Muscle of leg (tissue), 3 donors: ENCODE measurements at regions not wholly inside any gene's neighbourhood (a gene's known extent, or its start where the extent isn't known, plus 50 kb on each side); places are given as distances from the start of the nearest gene placed in this dataset.
A peak's percentile ranks its signal among the peaks of the same experiment; 100 is the strongest.

Experiments
- DNase-seq: peaks from one replicate; pipeline ENCODE4 v3.0.0; 2013
- H3K27ac ChIP-seq: one replicate; pipeline ENCODE4 v1.5.1; 2013; ENCODE audit warnings: mild to moderate bottlenecking, low read length, control low read depth
- H3K27me3 ChIP-seq: one replicate; pipeline ENCODE4 v1.6.1; 2013; ENCODE audit warnings: low read length; ENCODE audit not compliant: control insufficient read depth, insufficient read depth
- H3K36me3 ChIP-seq: one replicate; pipeline ENCODE4 v1.6.1; 2013; ENCODE audit warnings: low read length; ENCODE audit not compliant: control insufficient read depth, insufficient read depth
- H3K4me1 ChIP-seq: one replicate; pipeline ENCODE4 v1.6.1; 2013; ENCODE audit warnings: low read length; ENCODE audit not compliant: control insufficient read depth, insufficient read depth
- H3K4me3 ChIP-seq: one replicate; pipeline ENCODE4 v1.5.1; 2013; ENCODE audit warnings: low read length, control low read depth
- H3K9me3 ChIP-seq: replicated peaks from 2 replicates; pipeline ENCODE4 v1.6.1; 2013; ENCODE audit warnings: low read depth, low read length; ENCODE audit not compliant: control insufficient read depth
- WGBS: methylation state at CpG from one replicate; pipeline ENCODE4 v1.1.5; 2013; ENCODE audit warnings: missing lambda C conversion rate; ENCODE audit not compliant: insufficient coverage; 5-methylcytosine and 5-hydroxymethylcytosine counted together

DNA sequence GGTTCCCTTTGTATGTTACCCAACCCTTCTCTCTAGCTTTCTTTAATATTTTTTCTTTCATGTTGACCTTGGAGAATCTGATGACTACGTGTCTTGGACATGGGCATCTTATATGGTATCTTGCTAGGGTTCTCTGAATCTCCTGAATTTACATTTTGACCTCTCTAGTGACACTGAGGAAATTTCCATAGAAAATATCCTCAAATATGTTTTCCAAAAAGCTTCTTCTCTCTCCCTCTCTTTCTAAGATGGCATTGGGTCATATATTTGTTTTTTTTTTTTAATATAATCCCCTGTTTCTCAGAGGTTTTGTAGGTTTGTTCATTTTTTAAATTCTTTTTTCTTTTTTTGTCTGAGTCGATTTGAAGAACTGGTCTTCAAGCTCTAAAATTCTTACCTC lies 184.0 kb upstream of the TMC3 start:
- no peak for DNase-seq
- peaks cover 6% of the 10 kb centered on the region for H3K9me3 ChIP-seq
- WGBS: no CpG with 5 or more reads among the region's 2 CpGs
- H3K4me3 ChIP-seq: no peak overlapping the region
- no peaks in the 10 kb centered on the region for H3K36me3 ChIP-seq
- H3K4me1 ChIP-seq: no peaks in the 10 kb centered on the region
- no peak overlapping the region for H3K27ac ChIP-seq
- peaks cover 2% of the 10 kb centered on the region for H3K27me3 ChIP-seq

DNA sequence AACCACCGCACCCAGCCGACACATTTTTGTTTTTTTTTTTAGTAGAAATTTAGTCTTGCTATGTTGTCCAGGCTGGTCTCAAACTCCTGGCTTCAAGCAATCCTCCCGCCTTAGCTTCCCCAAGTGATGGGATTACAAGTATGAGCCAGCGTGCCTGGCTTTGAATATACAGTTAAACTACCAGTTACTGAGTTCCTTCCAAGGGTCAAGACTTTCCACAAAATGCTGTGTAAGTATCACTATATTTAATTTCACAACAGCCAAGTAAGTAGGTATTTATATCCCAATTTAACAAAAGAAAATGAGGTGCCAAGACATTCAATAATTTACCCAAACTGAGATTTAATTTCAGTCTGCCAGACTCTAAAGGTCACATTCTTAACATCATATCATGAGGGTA lies 181.3 kb upstream of the TMC3 start:
- peaks cover 2% of the 10 kb centered on the region for H3K27me3 ChIP-seq
- no peak overlapping the region for H3K27ac ChIP-seq
- no peak for DNase-seq
- H3K4me1 ChIP-seq: no peaks in the 10 kb centered on the region
- no peaks in the 10 kb centered on the region for H3K36me3 ChIP-seq
- H3K9me3 ChIP-seq: peaks cover 6% of the 10 kb centered on the region
- H3K4me3 ChIP-seq: no peak overlapping the region
- no CpG with 5 or more reads among the region's 4 CpGs for WGBS

DNA sequence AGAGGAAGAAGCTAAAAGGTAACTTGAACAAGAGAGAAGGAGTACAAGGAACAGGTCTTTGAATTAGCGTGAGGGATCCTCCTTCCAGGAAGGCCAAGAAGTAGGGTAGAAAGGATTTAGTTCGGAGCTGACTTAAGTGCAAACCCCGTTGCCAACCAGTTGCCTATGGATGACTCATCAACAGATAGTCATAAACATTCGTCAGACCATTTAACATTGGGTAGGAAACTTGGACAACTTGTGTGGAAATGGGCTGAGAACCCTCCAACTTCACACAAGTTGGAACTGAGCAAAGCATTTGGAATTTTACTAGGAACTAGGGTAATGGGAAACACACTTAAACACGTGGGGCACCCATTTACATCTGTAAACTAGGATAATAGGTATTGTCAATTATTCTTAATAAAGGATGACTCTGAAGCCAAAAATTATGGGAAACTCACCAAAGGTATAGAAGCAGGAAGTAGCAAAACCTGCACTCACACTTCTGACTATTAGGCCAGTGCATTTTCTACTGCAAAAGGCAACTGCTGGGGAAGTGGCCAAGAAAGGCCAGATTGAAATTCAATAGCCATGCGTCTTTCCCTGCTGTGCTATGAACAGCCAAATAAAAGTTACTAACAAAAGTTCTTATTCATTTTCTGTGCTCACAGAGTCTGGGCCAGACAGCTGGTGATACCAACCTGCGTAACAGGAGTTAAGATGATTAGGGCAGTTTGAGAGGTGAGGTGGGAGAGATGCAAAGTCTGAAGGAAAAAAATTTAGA lies 174.5 kb upstream of the TMC3 start:
- 67% methylated on average over 1 of the region's 7 CpGs for WGBS
- Histone ChIP-seq H3K27ac (peak overlapping the region; percentile 53), H3K4me1 (peaks cover 11% of the 10 kb centered on the region), H3K36me3 (no peaks in the 10 kb centered on the region), H3K4me3 (no peak overlapping the region), H3K27me3 (no peaks in the 10 kb centered on the region), H3K9me3 (no peaks in the 10 kb centered on the region)
- peak; percentile 88 for DNase-seq

DNA sequence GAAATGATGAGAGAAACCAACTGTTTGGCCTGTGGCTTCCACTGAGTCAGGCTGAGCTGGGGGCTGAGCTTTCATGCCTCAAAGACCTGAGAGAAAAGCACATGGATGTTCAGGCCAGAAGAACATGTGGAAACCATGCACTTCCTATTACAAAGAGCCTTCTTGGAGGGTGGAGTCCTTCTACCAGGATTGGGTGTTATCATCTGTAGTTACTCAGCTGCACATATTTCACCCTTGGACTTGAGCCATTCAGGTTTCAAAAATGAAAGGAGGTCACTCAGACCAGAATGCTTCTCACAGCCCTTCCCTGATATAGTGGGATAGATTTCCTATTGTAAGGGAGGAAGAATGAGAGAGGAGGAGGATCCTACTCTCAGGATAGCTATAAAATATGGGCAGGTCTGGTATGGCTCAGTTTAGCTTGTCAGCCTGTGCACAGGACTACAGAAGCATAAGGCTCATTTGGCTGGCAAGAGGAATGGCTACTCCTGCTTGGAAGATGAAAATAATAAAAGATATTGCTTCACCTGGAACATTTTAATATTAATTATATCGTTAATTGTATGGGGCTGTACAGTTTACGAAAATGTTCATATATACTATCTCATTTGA lies 173.6 kb upstream of the TMC3 start:
- DNase-seq: peak; percentile 43
- no CpG with 5 or more reads among the region's 2 CpGs for WGBS
- Histone ChIP-seq H3K4me3 (no peak overlapping the region), H3K27ac (peak overlapping the region; percentile 53), H3K4me1 (peaks cover 11% of the 10 kb centered on the region), H3K36me3 (no peaks in the 10 kb centered on the region), H3K9me3 (no peaks in the 10 kb centered on the region), H3K27me3 (no peaks in the 10 kb centered on the region)

DNA sequence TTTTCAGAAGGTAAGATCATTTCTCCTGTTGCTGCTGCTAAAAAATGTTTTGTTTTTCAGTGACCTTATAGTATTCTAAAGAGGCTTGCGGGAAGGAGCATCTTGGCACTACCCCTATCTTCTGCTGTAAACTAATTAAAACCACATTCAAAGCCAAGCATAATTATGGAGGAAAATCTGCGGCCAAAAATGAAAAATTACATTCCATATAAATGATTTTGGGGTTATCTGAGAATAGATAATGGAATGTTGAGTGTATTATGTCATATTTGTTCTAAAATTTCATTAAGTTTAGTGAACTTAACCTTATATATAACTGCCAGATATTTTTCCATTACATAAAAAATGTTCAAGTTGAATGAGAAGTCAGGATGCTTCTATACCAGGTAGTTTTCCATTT lies 170.4 kb upstream of the TMC3 start:
- Histone ChIP-seq H3K9me3 (no peaks in the 10 kb centered on the region), H3K27ac (no peak overlapping the region), H3K36me3 (no peaks in the 10 kb centered on the region), H3K4me3 (no peak overlapping the region), H3K4me1 (peaks cover 11% of the 10 kb centered on the region), H3K27me3 (no peaks in the 10 kb centered on the region)
- DNase-seq: peak; percentile 22
- no CpG with 5 or more reads among the region's 2 CpGs for WGBS

DNA sequence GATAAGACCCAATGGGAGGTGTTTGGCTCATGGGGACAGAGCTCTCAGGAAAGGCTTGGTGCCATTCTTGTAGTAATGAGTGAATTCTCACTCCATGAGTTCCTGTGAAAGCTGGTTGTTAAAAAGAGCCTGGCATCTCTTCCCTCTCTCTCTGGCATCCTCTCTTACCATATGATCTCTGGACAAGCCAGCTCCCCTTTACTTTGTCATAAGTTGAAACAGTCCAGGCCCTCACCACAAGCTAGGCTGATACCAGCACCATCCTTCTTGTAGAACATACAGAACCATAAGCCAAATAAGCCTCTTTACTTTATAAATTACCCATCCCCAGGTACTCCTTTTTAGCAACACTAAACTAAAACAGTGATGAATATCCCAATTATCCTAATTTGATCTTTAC lies 166.9 kb upstream of the TMC3 start:
- Histone ChIP-seq H3K4me1 (peaks cover 3% of the 10 kb centered on the region), H3K27me3 (no peaks in the 10 kb centered on the region), H3K9me3 (no peaks in the 10 kb centered on the region), H3K27ac (no peak overlapping the region), H3K4me3 (no peak overlapping the region), H3K36me3 (no peaks in the 10 kb centered on the region)
- DNase-seq: no peak

DNA sequence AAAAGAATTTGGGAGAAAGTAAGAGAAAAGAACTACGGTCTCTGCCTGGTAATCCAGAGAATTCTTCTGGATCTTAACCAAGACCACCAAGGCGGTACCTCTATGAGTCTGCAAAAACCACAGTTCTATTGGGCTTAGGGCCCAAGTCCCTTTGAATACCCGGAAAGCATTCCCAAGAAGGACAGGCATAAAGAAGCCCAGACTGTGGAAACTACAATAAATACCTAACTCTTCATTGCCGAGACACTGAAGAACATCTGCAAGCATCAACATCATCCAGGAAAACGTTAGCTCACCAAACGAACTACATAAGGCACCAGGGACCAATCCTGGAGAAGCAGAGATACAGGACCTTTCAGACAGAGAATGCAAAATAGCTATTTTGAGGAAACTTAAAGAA lies 162.3 kb upstream of the TMC3 start:
- H3K9me3 ChIP-seq: no peaks in the 10 kb centered on the region
- DNase-seq: peak; percentile 83
- peak overlapping the region; percentile 62 for H3K27ac ChIP-seq
- WGBS: 0% methylated on average over 1 of the region's 6 CpGs
- H3K4me1 ChIP-seq: peaks cover 5% of the 10 kb centered on the region
- H3K27me3 ChIP-seq: no peaks in the 10 kb centered on the region
- H3K4me3 ChIP-seq: no peak overlapping the region
- no peaks in the 10 kb centered on the region for H3K36me3 ChIP-seq

DNA sequence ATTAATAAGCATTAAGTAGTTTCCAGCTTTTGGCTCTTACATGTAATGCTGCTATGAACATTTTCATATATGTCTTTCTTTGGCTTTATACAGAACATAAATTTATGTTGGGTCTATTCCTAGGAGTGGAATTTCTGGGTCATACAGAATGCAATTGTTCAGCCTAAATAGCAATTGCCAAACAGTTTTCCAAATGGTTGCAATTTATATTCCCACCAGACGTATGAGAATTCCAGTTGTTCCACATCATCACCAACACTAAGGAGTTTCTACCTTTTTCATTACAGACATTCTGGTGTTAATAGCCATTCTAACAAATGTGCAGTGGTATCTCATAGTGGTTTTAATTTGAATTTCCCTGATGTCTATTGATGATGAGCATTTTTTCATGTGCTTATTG lies 160.1 kb upstream of the TMC3 start:
- WGBS: no CpG with 5 or more reads among the region's 1 CpG
- H3K27me3 ChIP-seq: no peaks in the 10 kb centered on the region

DNA sequence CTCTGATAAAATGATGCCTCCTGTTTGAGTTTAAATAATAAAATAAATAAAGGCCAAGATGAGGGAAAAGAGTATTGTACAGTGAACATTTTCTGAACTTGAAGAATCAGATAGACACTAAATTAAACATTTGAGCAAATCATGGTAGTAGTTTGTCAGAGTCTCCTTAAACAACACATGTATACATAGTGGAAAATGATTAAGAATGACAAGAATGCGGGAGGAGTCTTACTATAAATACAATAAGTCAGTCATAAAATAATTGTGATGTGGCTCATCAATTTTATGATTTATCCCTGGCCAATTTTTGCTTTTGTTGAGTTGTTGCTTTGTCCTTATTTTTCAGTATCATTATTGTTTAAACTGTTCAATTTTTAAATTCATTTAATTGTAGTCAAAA lies 158.0 kb upstream of the TMC3 start:
- no CpG with 5 or more reads among the region's 1 CpG for WGBS
- H3K27me3 ChIP-seq: no peaks in the 10 kb centered on the region
- peak overlapping the region; percentile 84 for H3K27ac ChIP-seq
- peaks cover 15% of the 10 kb centered on the region for H3K4me1 ChIP-seq
- H3K4me3 ChIP-seq: no peak overlapping the region
- peak; percentile 53 for DNase-seq
- no peaks in the 10 kb centered on the region for H3K9me3 ChIP-seq
- H3K36me3 ChIP-seq: no peaks in the 10 kb centered on the region

More for the DNA sequence above, 160.1 kb upstream of the TMC3 start:
- H3K9me3 ChIP-seq: no peaks in the 10 kb centered on the region
- DNase-seq: peak; percentile 79
- H3K4me3 ChIP-seq: no peak overlapping the region
- no peaks in the 10 kb centered on the region for H3K36me3 ChIP-seq
- peaks cover 15% of the 10 kb centered on the region for H3K4me1 ChIP-seq
- H3K27ac ChIP-seq: no peak overlapping the region

DNA sequence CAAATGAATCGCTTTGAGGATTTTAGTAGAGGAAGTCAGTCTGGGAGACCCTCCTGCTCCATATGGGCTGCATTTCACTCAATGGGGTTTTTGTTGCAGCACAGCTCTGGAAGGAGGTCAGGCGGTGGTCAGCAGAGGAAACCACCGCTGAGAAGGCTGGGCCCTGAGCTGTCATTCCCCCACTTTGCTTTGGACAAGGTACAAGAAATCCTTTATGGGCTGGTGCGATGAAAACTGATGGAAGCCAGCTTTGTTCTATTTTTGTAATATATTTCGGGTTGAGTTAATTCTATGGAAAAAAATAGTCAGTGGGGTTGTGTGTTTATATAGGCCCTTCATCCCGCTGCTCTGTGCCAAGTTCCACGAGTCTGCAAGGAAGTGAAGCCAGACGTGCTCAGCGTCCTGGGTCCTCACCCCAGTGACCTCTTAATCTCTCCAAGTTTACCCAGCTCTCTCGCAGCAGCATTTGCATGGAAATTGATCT lies 157.1 kb upstream of the TMC3 start:
- H3K27ac ChIP-seq: peak overlapping the region; percentile 84
- peak; percentile 95 for DNase-seq
- H3K27me3 ChIP-seq: no peaks in the 10 kb centered on the region
- no peaks in the 10 kb centered on the region for H3K36me3 ChIP-seq
- H3K4me1 ChIP-seq: peaks cover 12% of the 10 kb centered on the region
- WGBS: 0% methylated on average over 4 of the region's 10 CpGs
- no peaks in the 10 kb centered on the region for H3K9me3 ChIP-seq
- no peak overlapping the region for H3K4me3 ChIP-seq
